GM21528 (cell line): ENCODE measurements at regions not wholly inside any gene's neighbourhood (a gene's known extent, or its start where the extent isn't known, plus 50 kb on each side); places are given as distances from the start of the nearest gene placed in this dataset.
"Not testable (repeated sequence)": the region's sequence is repeated elsewhere in the genome, so short reads cannot be mapped to it uniquely, and the experiment has no call there.

ENCODE experiments used
- ATAC-seq: cut with Tn5 transposase; IDR thresholded peaks from one replicate; pipeline ENCODE4 v1.9.1; 2021; ENCODE audit warnings: mild to moderate bottlenecking, moderate library complexity; ENCODE audit not compliant: unreplicated experiment, low FRiP score

DNA sequence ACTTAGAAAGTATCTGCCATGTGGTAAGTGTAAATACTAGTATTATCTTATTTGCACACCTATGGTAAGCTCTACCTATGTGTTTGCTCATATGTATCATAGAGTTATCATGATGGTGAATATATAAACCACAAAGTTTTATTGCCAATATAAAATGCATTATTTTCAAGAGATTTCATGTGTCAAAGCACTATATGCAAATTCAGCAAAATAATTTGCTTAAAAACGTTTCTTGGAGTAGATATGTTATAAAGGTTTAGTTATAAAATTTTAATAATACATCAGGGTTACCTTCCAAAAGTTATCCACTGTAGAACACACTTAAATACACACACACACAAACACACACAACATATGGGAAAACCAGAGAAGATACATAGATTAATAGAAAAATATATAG, 1431.7 kb upstream of the C9orf72 start:
- ATAC-seq, result no peak

DNA sequence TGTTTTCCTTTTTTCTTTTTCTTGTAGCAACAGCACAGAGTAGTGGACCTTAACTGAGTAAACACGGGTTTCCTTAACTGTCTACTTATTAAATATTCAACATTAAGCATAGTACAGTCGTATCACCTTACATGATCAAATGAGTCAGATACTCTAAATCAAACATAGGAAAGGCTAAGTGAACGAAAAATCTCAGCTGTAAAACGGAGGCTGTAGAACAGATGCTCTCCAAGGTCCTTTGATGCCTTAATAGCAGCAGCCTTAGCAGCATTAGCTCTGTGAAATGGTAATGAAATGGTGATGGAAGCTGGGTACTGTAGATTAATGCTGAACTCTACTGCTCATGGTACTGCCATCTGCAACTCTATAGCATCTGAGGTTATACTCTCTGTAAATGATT, 1433.3 kb upstream of the C9orf72 start:
- ATAC-seq, result no peak

DNA sequence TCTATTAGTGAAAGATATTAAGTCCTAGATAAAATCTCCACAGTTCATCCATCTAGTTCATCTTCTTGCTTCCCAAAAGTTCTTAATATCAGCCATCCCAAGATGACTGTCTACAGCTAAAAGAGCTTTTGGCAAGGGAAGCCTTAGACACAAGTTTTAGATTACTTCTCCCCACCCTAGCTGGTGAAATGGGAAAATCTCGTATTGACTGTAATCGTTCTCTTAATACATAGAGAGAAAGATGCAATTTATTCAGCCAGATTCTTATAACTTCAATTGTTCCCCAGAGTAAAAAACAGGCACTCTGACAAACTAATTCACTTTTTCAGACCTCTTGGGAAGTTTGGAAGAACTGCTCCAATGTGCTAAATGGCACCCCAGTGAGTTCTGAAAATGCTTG, 1439.6 kb upstream of the C9orf72 start:
- no peak for ATAC-seq

DNA sequence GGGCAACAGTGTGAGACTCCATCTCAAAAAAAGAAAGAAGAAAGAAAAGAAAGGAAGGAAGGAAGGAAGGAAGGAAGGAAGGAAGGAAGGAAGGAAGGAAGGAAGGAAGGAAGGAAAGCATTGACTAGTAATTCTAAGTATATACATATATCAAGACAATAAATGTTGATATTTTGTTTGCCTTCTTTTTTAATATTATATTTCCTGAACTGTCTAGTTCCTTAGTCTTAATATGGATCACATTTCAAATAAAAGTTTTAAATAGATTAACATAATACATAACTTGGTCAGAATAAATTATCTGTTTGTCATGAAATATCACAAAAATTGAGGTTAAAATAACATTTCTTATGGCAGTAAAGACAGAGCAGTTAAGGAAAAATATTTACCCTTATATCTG, 1448.4 kb upstream of the C9orf72 start:
- no peak for ATAC-seq

DNA sequence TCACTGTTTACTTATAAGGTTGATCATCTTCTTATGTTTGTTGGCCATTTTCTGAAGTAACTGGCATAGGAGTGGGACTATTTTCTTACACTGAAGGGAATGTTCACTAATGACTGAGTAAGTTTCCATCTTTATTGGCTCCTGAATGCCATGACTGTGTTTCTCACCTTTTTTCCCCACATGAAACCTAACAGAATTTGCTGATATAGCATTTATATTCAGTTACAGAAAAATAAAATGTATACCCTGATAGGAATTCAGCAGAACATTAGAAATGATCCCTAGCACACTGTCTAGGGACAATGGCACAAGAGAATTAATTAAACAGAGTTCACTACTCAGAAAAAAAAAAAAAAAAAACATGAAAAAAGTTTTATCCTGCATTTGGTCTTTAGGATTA, 1465.1 kb upstream of the C9orf72 start:
- ATAC-seq, result no peak

DNA sequence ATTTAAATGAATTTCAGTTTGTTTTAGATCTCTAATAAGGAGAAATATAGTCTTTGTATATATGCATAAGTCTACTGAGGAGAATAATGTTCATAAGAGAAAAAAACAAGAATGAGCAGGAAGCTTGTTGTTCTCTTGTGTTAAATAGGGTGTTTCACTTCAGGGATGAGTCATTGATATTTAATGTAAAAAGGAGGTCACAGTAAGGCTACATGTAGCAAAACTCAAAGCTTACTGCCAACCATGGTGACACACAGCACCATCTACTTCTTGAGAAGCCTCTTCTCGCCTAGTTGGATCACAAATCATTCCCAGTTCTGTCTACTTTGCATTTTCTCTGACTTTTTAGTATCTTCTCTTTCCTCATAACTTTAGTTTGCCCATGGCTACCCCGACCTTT, 1466.0 kb upstream of the C9orf72 start:
- no peak for ATAC-seq

DNA sequence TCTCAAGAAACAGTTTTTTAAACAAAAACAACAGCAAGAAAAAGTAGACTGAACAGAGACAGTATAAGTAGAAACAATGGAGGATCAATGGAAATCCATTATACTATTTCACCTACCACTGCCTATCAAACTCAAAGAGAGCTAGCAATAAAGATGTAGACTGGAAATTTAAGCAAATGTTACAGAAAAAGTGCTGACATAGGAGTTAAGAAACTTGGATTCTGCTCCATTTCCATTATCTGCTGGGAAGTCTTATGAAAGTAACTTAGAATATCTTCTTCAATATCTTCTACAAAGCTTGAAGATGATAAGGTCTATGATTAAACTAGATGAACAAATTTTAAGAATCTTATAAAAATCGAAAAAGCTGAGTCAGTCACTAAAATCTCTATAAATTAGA, 1469.8 kb upstream of the C9orf72 start:
- ATAC-seq, result no peak

DNA sequence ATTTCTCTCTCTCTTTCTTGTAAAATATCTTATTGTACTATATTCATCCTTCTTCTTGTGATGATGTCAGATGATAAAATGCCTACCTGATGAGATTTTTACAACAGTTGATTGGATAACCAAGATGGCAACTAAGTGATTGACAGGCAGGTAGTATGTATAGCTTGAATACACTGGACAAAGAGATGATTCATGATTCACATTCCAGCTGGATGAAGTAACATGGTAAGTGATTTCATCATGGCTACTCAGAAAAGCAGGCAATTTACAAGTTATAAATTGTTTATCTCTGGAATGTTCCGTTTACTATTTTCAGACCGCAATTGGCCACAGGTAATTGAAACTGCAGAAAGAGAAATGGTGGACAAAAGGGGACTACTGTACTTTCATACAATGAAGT, 1471.7 kb upstream of the C9orf72 start:
- no peak for ATAC-seq

DNA sequence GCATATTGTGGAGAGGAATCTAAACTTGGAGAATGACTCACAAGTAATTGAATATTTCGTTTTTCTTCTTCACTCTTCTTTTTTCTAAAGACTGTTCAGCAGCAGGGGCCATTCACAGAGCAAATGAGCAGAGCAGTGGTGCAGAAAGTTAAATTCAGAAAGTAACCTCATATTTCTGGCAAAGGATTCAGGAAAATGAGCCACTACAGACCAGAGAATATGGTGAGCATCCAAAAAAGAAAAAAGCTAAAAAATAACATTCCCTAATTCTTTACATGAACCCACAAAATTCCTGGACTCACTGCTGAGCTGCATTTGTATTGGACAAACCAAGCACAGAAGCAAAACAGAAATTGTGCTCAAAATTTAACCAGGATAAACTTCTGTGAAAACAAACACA, 1486.8 kb upstream of the C9orf72 start:
- ATAC-seq, result no peak

DNA sequence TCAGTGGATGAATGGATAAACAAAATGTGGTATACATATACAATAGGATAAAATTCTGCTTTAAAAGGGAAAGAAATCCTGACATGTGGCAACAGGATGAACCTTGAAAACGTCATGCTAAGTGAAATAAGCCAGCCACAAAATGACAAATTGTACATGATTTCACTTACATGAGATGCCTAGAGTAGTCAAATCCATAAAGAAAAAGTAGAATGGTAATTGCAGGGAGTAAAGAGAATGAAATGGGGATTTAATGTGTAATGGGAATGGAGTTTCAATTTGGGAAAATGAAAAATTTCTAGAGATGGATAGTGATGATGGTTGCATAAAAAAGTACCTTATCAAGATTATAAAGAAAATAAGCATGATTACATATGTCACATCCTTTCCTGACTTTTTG, 1489.2 kb upstream of the C9orf72 start:
- no peak for ATAC-seq

DNA sequence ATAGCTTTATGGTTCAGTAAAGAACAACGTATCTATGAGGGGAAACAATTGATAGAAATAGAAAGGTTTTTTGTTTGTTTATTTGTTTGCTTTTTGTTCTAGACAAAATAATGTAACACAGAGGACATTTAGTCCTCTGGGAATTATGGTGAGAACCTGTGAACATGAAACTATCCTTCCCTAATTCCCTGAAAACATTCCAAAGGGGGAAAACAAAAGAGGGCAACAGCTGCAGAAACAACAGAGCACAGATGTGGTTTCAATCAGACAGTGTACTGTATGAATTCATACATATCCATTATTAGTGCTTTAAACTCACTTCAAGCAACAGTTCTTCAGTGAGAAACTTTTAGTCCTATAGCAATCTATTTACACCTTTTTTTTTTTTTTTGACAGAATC, 1489.8 kb upstream of the C9orf72 start:
- no peak for ATAC-seq

DNA sequence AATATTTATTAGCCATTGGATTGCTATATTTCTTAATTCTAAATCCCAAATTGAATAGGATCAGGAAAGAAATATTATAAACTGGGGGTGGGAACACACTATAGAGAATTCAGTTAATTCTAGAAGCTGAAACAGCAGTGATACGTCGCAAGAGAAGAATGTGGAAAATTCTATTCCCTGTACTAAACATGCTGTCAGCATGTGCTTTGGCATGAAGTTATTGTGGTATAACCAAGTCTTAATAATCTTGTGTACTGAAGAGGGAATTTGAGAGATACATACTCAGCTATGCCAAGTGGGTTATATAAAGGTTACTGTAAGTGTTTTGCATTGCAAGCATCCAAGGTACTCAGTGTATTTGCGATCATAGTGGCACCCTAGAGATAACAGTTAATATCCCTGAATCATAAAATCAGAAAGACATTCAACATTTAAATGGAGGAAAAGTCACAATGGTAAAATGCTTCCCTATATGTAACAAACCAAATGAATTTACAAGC, 1492.9 kb upstream of the C9orf72 start:
- no peak for ATAC-seq

DNA sequence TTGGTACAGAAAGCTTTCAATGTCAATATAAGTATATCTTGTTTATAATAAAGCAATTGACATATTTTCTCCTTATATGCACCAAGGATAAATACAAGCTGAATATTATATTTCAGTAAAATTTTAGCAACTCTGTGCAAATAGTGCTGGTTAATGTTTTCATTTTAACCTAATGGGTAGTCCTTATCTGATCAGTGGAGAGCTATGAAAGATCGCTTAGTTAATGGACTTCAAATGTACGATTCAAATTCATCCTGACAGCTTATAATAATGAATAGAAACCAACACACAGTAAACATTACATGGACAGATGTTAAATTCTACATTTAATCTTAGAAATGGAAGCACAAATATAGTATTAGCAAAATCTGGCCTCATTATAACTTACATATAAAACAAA, 1495.2 kb upstream of the C9orf72 start:
- no peak for ATAC-seq

DNA sequence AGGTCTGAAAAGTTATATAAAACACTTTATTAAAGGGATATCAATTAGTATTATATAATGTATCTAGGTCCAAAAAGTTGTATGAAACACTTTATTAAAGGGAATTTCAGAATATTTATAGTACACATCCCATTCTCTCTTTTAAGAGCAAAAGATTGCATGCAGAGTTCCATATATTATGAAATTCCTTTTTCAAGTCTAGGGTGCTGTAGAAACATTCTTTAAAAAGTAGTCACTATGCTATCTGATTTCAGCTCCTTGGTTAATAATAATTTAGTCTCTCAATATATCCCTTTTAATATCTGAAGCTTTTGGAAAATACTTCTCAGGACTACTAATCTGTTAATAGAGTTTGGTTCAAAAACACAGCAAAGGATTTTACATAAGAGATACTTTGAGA, 1496.1 kb upstream of the C9orf72 start:
- no peak for ATAC-seq

DNA sequence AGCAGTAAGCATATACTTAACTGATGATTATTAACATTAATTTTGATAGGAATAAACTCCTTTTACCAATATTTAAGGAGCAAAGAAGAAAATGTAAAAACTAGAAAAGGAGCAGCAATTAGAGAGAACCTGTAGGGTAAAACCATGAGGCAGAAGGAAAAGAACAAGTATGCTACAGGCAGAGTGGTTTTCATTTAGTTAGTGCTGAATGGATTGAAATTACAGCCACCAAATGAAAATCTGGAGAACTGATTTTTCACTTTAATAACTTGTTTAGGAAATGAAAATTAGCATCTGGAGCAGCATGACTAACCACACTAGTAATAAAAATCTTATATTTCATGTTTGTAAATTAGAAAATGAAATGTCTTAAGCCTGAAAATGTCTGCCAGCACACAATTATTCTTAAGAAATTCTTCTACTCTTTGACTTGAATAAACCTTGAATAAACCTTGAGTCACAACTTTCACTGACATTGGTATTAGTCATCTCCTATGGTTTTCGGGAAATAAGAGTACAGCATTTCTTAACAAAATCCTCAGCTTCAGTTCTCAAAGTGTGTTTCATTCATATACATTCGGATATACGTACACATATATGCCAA, 1504.9 kb upstream of the C9orf72 start:
- ATAC-seq, result no peak

DNA sequence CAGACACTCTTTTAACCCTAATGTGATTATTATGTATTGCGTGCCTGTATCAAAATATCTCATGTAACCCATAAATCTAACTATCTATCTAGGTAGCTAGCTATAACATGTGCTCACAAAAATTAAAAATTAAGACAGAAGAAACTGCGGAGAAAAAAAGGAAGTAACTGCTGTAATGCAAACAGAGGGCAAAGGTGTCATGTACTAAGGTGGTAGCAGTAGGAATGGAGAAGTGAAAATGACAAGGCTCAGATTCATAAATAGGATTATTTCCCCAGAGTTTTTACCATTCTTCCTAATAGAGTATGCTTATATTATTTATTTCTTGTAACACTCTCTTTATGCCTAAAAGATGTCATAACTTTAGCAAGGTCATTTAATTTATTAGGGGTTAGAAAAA, 1527.5 kb upstream of the C9orf72 start:
- no peak for ATAC-seq

DNA sequence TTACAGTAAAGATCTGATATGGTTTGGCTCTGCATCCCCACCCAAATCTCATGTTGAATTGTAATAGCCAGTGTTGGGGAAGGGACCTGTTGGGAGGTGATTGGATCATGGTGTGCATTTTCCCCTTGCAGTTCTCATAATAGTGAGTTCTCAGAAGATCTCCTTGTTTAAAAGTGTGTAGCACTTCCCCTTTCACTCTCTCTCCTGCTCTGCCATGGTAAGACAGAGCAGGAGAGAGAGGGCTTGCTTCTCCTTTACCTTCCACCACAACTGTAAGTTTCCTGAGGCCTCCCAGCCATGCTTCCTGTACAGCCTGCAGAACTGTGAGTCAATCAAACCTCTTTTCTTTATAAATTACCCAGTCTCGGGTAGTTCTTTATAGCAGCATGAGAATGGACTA, 1530.9 kb upstream of the C9orf72 start:
- ATAC-seq, result not testable (repeated sequence)

DNA sequence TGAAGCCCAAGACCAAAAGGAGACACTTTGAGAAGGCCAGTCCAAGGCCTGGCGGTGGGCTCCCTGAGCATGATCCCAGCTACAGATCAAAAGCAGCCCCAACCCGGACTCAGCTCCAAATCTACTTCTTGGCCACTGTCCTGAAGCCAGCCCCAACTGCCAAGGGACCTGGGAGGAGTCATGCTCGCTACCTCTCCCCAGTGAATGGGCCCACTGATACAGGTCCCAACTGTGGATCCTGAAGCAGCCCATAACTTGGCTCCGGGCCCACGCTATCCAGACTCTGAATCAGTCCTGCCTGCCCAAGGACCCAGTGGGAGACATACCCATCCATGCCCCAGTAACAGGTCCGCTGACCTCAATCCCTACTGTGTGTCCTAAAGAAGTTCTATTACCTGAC, 1545.3 kb upstream of the C9orf72 start:
- no peak for ATAC-seq

DNA sequence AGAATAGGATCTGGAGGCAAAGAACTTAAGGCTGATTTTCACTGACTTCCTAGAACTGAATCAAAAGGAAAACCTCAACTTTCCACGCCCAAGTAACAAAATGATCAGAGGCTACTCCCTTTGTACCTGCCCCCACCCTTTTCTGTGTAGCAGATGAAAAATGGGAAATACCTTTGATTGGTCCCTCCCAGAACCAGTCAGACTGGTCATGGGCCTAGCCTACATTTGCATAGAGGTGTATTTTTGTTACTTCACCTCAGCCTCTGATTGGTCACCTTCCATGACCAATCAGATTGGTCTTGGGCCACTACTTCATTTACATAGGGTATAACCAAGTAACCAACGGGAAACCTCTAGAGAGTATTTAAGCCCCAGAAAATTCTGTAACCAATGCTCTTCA, 1553.5 kb upstream of the C9orf72 start:
- no peak for ATAC-seq

DNA sequence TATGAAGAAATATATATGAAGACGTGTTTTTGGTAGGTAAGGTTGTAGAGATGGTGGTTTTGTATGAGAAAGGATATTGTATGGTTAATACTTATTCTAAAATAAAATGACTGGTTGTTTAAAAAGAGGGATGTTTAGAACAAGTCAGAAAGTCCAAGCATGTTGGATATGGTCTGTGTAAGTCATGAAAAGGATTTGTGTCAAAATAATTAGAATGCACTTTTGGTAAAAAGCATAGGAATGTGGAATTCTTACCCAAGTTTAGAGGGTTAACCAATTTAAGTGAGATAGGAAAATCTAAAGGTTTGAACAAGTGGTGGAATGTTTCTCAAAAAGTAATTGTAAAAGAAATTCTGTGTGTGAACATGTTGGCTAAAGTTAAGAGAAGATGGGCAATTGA, 1556.5 kb upstream of the C9orf72 start:
- no peak for ATAC-seq

DNA sequence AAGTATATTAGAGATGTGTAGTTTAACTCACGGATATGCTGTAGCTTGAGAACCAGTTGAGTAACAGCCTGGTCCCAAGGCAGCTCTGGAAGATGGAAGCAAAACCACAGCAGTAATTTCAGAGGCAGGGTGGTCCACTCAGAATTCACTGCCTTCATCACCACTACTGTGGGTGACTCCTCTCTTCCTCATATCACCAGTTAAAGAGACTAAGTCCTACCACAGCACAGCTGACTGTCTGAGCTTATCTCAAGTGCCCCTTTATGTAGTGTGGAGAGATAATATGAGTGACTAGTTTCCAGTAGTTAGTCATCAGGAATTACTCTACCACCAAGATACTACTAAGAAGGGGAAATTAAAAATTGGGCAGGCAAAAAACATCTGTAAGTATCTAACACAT, 1571.2 kb upstream of the C9orf72 start:
- no peak for ATAC-seq

DNA sequence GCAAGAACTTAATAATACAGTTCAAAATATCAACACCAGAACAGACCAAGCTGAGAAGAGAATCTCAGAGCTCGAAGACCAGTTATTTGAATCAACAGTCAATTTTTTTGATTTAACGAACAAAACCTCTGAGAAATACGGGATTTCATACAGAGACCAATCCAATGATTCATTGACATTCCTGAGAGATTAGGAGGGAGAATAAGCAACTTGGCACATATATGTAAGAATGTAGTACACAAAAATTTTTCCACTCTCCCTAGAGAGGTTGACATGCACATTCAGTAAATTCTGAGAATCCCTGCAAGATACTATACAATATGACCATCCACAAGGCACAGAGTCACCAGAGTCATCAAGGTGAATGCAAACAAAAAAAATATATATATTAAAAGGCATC, 1577.3 kb upstream of the C9orf72 start:
- no peak for ATAC-seq

DNA sequence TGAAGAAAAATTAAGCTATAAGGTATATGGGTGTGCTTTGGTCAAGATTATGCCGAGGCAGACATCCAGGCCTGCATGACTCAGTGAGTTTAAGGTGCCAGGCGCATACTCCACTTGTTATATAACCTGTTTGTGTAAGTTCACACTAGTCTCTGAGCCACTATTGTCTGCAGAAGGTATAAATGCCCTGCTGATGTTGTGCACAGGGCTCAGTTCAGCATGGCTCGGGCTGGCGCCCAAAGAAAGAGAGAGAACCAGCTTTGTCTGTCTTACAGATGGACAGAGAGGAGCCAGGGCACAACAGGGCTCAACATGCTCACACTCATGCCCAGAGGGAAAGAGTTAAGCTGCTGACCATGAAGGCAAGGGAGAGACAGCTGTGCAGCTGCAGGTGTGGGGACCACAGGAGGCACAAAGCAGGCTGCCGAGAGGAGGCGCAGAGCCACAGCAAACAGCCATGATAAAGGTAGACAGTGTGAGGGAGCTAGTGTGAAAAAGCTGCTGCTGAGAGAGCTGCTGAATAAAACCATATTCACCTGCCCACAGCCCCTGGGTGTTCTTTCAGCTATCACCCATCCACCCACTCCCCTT, 1587.6 kb upstream of the C9orf72 start:
- ATAC-seq, result no peak
